Kidney tubule cell (primary cell): ENCODE measurements at regions not wholly inside any gene's neighbourhood (a gene's known extent, or its start where the extent isn't known, plus 50 kb on each side); places are given as distances from the start of the nearest gene placed in this dataset.
A peak's percentile ranks its signal among the peaks of the same experiment; 100 is the strongest.

Experiments
- DNase-seq: peaks from one replicate; pipeline ENCODE4 v3.0.0-alpha.2; 2018; ENCODE audit warnings: low spot score

- no peak for DNase-seq
Observed at GRCh38 chr10:123604506-123604905, 61.6 kb upstream of the GPR26 start.

- no peak for DNase-seq
Observed at GRCh38 chr10:123606006-123606405, 60.1 kb upstream of the GPR26 start.

- DNase-seq, result no peak
Observed at GRCh38 chr10:123606955-123607354, 59.2 kb upstream of the GPR26 start.

GRCh38 chr10:123607386-123607785, 58.8 kb upstream of the GPR26 start:
- no peak for DNase-seq

GRCh38 chr10:123608047-123608446, 58.1 kb upstream of the GPR26 start:
- no peak for DNase-seq

- no peak for DNase-seq
Observed at GRCh38 chr10:123611243-123611642, 54.9 kb upstream of the GPR26 start.

- no peak for DNase-seq
Observed at GRCh38 chr10:123611876-123612275, 54.3 kb upstream of the GPR26 start.

GRCh38 chr10:123613346-123613850, 52.8 kb upstream of the GPR26 start:
- DNase-seq, result no peak

GRCh38 chr10:123614888-123615287, 51.3 kb upstream of the GPR26 start:
- peak; percentile 55 for DNase-seq
